C4-2B (cell line): ENCODE measurements at regions not wholly inside any gene's neighbourhood (a gene's known extent, or its start where the extent isn't known, plus 50 kb on each side); places are given as distances from the start of the nearest gene placed in this dataset.

ENCODE experiments used
- CTCF ChIP-seq: fragments of 450-650 bp; conservative IDR thresholded peaks from 2 replicates; pipeline ENCODE4 v1.5.1; 2017; ENCODE audit warnings: mild to moderate bottlenecking
- ZFX ChIP-seq: fragments of 450-650 bp; IDR thresholded peaks from 2 replicates; pipeline ENCODE4 v1.6.1; 2017

- TF ChIP-seq CTCF (no peak), ZFX (no peak)
Measured at GRCh38 chr22:48651036-48651890, 1176.4 kb downstream of the BRD1 start.
